A549 (cell line): ENCODE measurements at regions not wholly inside any gene's neighbourhood (a gene's known extent, or its start where the extent isn't known, plus 50 kb on each side); places are given as distances from the start of the nearest gene placed in this dataset.

Source experiments
- ATAC-seq, 2 experiments: fragments of 200-7000 bp in 1 of 2; fragments of >200 bp in 1 of 2; cut with Nextera tagmentation in 1 of 2; cut with Tn5 transposase in 1 of 2; 3 replicates each; pipeline versions ENCODE4 v1.8.0 to v1.9.1; 2018 to 2020; ENCODE audit warnings: mild to moderate bottlenecking in 1 of 2, moderate library complexity in 1 of 2
- CTCF ChIA-PET: fragments of 300-600 bp; sonication (Branson Sonifier 250); formaldehyde crosslinking; extraction: SDS; loops from one replicate; lab custom pipeline; 2021; ENCODE audit warnings: antibody characterized with exemption, inconsistent platforms; lab: Yijun Ruan, JAX
- POLR2A ChIA-PET: fragments of 350-600 bp; formaldehyde crosslinking; extraction: SDS; loops from one replicate; lab custom pipeline; 2021; ENCODE audit warnings: antibody characterized with exemption, inconsistent platforms; lab: Yijun Ruan, JAX
- DNase-seq, 2 experiments: peaks; one replicate each; pipeline versions ENCODE4 v3.0.0 to v3.0.0-alpha.2; 2011 to 2016; ENCODE audit warnings: low read depth in 1 of 2, low spot score in 1 of 2
- FAIRE-seq: peaks from 2 replicates; lab custom pipeline; 2011; peaks lifted over from hg19 to GRCh38; lab: Jason Lieb, UNC
- H3K27ac ChIP-seq, 2 experiments: fragments of >200 bp; sonication (Bioruptor Twin); formaldehyde crosslinking; 3 replicates each; pipeline ENCODE4 v1.5.1; 2016 to 2017
- H3K4me1 ChIP-seq: fragments of >200 bp; sonication (Bioruptor Twin); formaldehyde crosslinking; 3 replicates; pipeline ENCODE4 v1.6.1; 2016
- H3K4me2 ChIP-seq: fragments of >200 bp; sonication (Bioruptor Twin); formaldehyde crosslinking; 3 replicates; pipeline ENCODE4 v1.6.1; 2016
- H3K4me3 ChIP-seq: fragments of >200 bp; sonication (Bioruptor Twin); formaldehyde crosslinking; 3 replicates; pipeline ENCODE4 v1.5.1; 2016
- H3K9me3 ChIP-seq: fragments of >200 bp; sonication (Bioruptor Twin); formaldehyde crosslinking; 3 replicates; pipeline ENCODE4 v1.6.1; 2016
- CBX2 ChIP-seq: fragments of 200-600 bp; sonication (generic); IDR thresholded peaks from 2 replicates; pipeline ENCODE4 v1.6.1; 2016; ENCODE audit warnings: low read depth, mild to moderate bottlenecking, borderline replicate concordance
- CHD4 ChIP-seq: fragments of 200-600 bp; sonication (generic); IDR thresholded peaks from 2 replicates; pipeline ENCODE4 v1.6.1; 2016; ENCODE audit warnings: antibody characterized with exemption, mild to moderate bottlenecking, borderline replicate concordance
- EHF ChIP-seq: fragments of 250-450 bp; sonication (Bioruptor Pico); IDR thresholded peaks from 2 replicates; pipeline ENCODE4 v1.5.0; 2020; ENCODE audit warnings: mild to moderate bottlenecking
- ESRRA ChIP-seq: fragments of 150-350 bp; IDR thresholded peaks from 2 replicates; pipeline ENCODE4 v1.6.1; 2014; ENCODE audit warnings: mild to moderate bottlenecking, low read length, borderline replicate concordance
- FOSL2 ChIP-seq, 2 experiments: fragments of 450-650 bp in 1 of 2; fragments of >200 bp in 1 of 2; sonication (Bioruptor Twin) in 1 of 2; formaldehyde crosslinking; IDR thresholded peaks; 2 replicates each; pipeline versions ENCODE4 v1.5.0 to v1.6.1; 2016 to 2020; ENCODE audit warnings: mild to moderate bottlenecking in 1 of 2, moderate library complexity in 1 of 2
- FOXS1 ChIP-seq: fragments of 250-450 bp; sonication (Bioruptor Pico); IDR thresholded peaks from 2 replicates; pipeline ENCODE4 v1.5.0; 2020; ENCODE audit warnings: mild to moderate bottlenecking, moderate library complexity
- HEYL ChIP-seq: fragments of 250-450 bp; sonication (Bioruptor Pico); IDR thresholded peaks from 2 replicates; pipeline ENCODE4 v1.8.0; 2021; ENCODE audit warnings: mild to moderate bottlenecking, moderate library complexity
- HMGXB4 ChIP-seq: fragments of 250-450 bp; sonication (Bioruptor Pico); IDR thresholded peaks from 2 replicates; pipeline ENCODE4 v1.5.0; 2021; ENCODE audit warnings: mild to moderate bottlenecking, moderate library complexity, borderline replicate concordance
- JUN ChIP-seq, 2 experiments: fragments of >200 bp; sonication (Bioruptor Twin); formaldehyde crosslinking; IDR thresholded peaks; 2 replicates in 1 of 2; 3 replicates in 1 of 2; pipeline ENCODE4 v1.6.1; 2016 to 2017
- JUNB ChIP-seq: fragments of >200 bp; sonication (Bioruptor Twin); formaldehyde crosslinking; IDR thresholded peaks from 2 replicates; pipeline ENCODE4 v1.6.1; 2016
- KDM1A ChIP-seq: fragments of 200-600 bp; sonication (generic); IDR thresholded peaks from 2 replicates; pipeline ENCODE4 v1.6.1; 2016; ENCODE audit warnings: low read depth, mild to moderate bottlenecking
- MAZ ChIP-seq: fragments of 150-350 bp; IDR thresholded peaks from 2 replicates; pipeline ENCODE4 v1.6.1; 2014; ENCODE audit warnings: antibody characterized with exemption, low read depth, low read length, borderline replicate concordance
- NFE2L2 ChIP-seq: fragments of 150-350 bp; conservative IDR thresholded peaks from 2 replicates; pipeline ENCODE4 v1.6.1; 2014; ENCODE audit warnings: low read length
- RAD21 ChIP-seq, 2 experiments: fragments of >200 bp in 1 of 2; sonication (Bioruptor Twin) in 1 of 2; formaldehyde crosslinking in 1 of 2; IDR thresholded peaks in 1 of 2; conservative IDR thresholded peaks in 1 of 2; 2 replicates in 1 of 2; 3 replicates in 1 of 2; pipeline ENCODE4 v1.6.1; 2012 to 2018; ENCODE audit warnings: inconsistent platforms in 1 of 2
- RARB ChIP-seq: fragments of 250-450 bp; sonication (Bioruptor Pico); IDR thresholded peaks from 2 replicates; pipeline ENCODE4 v1.8.0; 2021; ENCODE audit warnings: mild to moderate bottlenecking, moderate library complexity
- RCOR1 ChIP-seq: fragments of 150-350 bp; IDR thresholded peaks from 2 replicates; pipeline ENCODE4 v1.6.1; 2014; ENCODE audit warnings: antibody characterized with exemption, low read length, low read depth
- RNF2 ChIP-seq: fragments of 200-600 bp; sonication (generic); IDR thresholded peaks from 2 replicates; pipeline ENCODE4 v1.6.1; 2016; ENCODE audit warnings: low read depth, mild to moderate bottlenecking, antibody characterized with exemption, moderate library complexity, borderline replicate concordance
- ZFP36 ChIP-seq: fragments of 450-650 bp; IDR thresholded peaks from 2 replicates; pipeline ENCODE4 v1.6.1; 2014; ENCODE audit warnings: borderline replicate concordance; ENCODE audit not compliant: partially characterized antibody
- ZNF302 ChIP-seq: fragments of 250-450 bp; sonication (Bioruptor Pico); IDR thresholded peaks from 2 replicates; pipeline ENCODE4 v1.9.0; 2021; ENCODE audit warnings: inconsistent platforms, mild to moderate bottlenecking, moderate library complexity
- ZSCAN20 ChIP-seq: fragments of 250-450 bp; sonication (Bioruptor Pico); IDR thresholded peaks from 2 replicates; pipeline ENCODE4 v1.8.0; 2022; ENCODE audit warnings: mild to moderate bottlenecking, moderate library complexity
- WGBS: methylation state at CpG from one replicate; pipeline ENCODE4 v1.1.6; 2017; ENCODE audit errors: missing lambda C conversion rate; 5-methylcytosine and 5-hydroxymethylcytosine counted together
- TF ChIP-seq, protein P1 (sequence below): fragments of 250-450 bp; sonication (Bioruptor Pico); IDR thresholded peaks from 2 replicates; pipeline ENCODE4 v1.5.0; 2020; ENCODE audit warnings: low read depth, mild to moderate bottlenecking, moderate library complexity
- TF ChIP-seq, protein P2 (sequence below): fragments of 200-600 bp; sonication (generic); IDR thresholded peaks from 2 replicates; pipeline ENCODE4 v1.6.1; 2016; ENCODE audit warnings: antibody characterized with exemption, mild to moderate bottlenecking, moderate library complexity
- TF ChIP-seq, protein P3 (sequence below): fragments of >200 bp; sonication (Bioruptor Twin); formaldehyde crosslinking; IDR thresholded peaks from 3 replicates; pipeline ENCODE4 v1.6.1; 2016

GRCh38 chr13:84571264-84571663 lies 689.0 kb upstream of the SLITRK1 start:
- DNase-seq (no peak), ATAC-seq (no peak), FAIRE-seq (no peak)
- Histone ChIP-seq H3K4me2 (no peak overlapping the region), H3K27ac (no peak overlapping the region), H3K4me1 (no peaks in the 10 kb centered on the region), H3K9me3 (no peaks in the 10 kb centered on the region), H3K4me3 (no peak overlapping the region)
- no peak for TF ChIP-seq JUNB
- POLR2A ChIA-PET = no interaction called here
- CTCF ChIA-PET = no interaction called here
- WGBS = 4% methylated on average over 3 of the region's 3 CpGs

- ATAC-seq = no peak
- ChIA-PET POLR2A (no interaction called here), CTCF (no interaction called here)
- Histone ChIP-seq H3K4me3 (no peak overlapping the region), H3K4me2 (no peak overlapping the region), H3K9me3 (no peaks in the 10 kb centered on the region), H3K27ac (no peak overlapping the region), H3K4me1 (no peaks in the 10 kb centered on the region)
- no peak for DNase-seq
- no peak for FAIRE-seq
- 50% methylated on average over 2 of the region's 2 CpGs for WGBS
- TF ChIP-seq NFE2L2 = no peak
- no peak for TF ChIP-seq JUN (IDR thresholded peaks at IDR 0.05)
- TF ChIP-seq CBX2 = no peak
- no peak for TF ChIP-seq CHD4
Measured at GRCh38 chr13:84570831-84571230, 688.6 kb upstream of the SLITRK1 start.

- ATAC-seq = no peak
- FAIRE-seq = no peak
- ChIA-PET CTCF (no interaction called here), POLR2A (no interaction called here)
- H3K4me1 ChIP-seq = no peaks in the 10 kb centered on the region
- no peak overlapping the region for H3K27ac ChIP-seq
- TF ChIP-seq RAD21 (conservative IDR thresholded peaks at IDR 0.05 in 1 of 2, IDR thresholded peaks at IDR 0.05 in 1 of 2) (no peak), RARB (CRISPR knock-in tag) (no peak), ZSCAN20 (CRISPR knock-in tag) (no peak), ZNF302 (no peak), RNF2 (no peak), ESRRA (no peak), FOXS1 (CRISPR knock-in tag) (no peak), HEYL (CRISPR knock-in tag) (no peak), RCOR1 (no peak), ZFP36 (no peak), KDM1A (no peak), EHF (CRISPR knock-in tag) (no peak)
- no peak for DNase-seq
- no peak overlapping the region for H3K4me3 ChIP-seq
- WGBS = 10% methylated on average over 1 of the region's 1 CpG
- H3K9me3 ChIP-seq = no peaks in the 10 kb centered on the region
- H3K4me2 ChIP-seq = no peak overlapping the region
Measured at GRCh38 chr13:84569366-84569765, 687.1 kb upstream of the SLITRK1 start.

DNA sequence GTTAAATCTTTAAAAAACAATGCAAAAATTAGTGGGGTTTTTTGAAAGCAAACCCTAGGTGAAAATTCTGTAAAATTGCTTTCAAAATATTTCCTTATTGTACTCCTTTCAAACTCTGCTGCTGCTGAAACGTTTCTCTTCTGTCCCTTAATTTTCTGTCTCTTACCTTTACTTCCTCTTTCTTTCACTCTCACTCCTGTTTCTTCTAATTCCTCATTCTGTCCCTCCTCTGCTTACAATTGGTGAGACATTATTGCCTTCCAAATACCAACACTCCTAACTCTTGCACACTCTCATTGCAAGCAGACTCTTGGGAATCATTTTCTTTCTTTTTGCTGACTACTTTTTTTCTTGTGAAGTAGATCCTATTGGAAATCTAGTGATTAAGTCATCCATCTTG lies 685.6 kb upstream of the SLITRK1 start:
- ATAC-seq = no peak
- FAIRE-seq = no peak

More for the DNA sequence above, 685.6 kb upstream of the SLITRK1 start:
- TF ChIP-seq, protein P1, sequence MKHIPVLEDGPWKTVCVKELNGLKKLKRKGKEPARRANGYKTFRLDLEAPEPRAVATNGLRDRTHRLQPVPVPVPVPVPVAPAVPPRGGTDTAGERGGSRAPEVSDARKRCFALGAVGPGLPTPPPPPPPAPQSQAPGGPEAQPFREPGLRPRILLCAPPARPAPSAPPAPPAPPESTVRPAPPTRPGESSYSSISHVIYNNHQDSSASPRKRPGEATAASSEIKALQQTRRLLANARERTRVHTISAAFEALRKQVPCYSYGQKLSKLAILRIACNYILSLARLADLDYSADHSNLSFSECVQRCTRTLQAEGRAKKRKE (CRISPR knock-in tag) = no peak
- TF ChIP-seq MAZ = no peak
- TF ChIP-seq, protein P2, sequence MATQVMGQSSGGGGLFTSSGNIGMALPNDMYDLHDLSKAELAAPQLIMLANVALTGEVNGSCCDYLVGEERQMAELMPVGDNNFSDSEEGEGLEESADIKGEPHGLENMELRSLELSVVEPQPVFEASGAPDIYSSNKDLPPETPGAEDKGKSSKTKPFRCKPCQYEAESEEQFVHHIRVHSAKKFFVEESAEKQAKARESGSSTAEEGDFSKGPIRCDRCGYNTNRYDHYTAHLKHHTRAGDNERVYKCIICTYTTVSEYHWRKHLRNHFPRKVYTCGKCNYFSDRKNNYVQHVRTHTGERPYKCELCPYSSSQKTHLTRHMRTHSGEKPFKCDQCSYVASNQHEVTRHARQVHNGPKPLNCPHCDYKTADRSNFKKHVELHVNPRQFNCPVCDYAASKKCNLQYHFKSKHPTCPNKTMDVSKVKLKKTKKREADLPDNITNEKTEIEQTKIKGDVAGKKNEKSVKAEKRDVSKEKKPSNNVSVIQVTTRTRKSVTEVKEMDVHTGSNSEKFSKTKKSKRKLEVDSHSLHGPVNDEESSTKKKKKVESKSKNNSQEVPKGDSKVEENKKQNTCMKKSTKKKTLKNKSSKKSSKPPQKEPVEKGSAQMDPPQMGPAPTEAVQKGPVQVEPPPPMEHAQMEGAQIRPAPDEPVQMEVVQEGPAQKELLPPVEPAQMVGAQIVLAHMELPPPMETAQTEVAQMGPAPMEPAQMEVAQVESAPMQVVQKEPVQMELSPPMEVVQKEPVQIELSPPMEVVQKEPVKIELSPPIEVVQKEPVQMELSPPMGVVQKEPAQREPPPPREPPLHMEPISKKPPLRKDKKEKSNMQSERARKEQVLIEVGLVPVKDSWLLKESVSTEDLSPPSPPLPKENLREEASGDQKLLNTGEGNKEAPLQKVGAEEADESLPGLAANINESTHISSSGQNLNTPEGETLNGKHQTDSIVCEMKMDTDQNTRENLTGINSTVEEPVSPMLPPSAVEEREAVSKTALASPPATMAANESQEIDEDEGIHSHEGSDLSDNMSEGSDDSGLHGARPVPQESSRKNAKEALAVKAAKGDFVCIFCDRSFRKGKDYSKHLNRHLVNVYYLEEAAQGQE = no peak
- TF ChIP-seq FOSL2 (IDR thresholded peaks at IDR 0.05) = no peak
- no peak for TF ChIP-seq FOSL2 (CRISPR knock-in tag; IDR thresholded peaks at IDR 0.05)
- TF ChIP-seq HMGXB4 = no peak
- TF ChIP-seq, protein P3, sequence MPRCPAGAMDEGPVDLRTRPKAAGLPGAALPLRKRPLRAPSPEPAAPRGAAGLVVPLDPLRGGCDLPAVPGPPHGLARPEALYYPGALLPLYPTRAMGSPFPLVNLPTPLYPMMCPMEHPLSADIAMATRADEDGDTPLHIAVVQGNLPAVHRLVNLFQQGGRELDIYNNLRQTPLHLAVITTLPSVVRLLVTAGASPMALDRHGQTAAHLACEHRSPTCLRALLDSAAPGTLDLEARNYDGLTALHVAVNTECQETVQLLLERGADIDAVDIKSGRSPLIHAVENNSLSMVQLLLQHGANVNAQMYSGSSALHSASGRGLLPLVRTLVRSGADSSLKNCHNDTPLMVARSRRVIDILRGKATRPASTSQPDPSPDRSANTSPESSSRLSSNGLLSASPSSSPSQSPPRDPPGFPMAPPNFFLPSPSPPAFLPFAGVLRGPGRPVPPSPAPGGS = no peak
- POLR2A ChIA-PET = no interaction called here
- CTCF ChIA-PET = no interaction called here
- Histone ChIP-seq H3K4me2 (no peak overlapping the region), H3K9me3 (no peaks in the 10 kb centered on the region), H3K4me1 (no peaks in the 10 kb centered on the region), H3K27ac (no peak overlapping the region), H3K4me3 (no peak overlapping the region)
- no peak for DNase-seq
- 6% methylated on average over 1 of the region's 1 CpG for WGBS
